Medulla oblongata (tissue), 1 donor: ENCODE measurements at regions not wholly inside any gene's neighbourhood (a gene's known extent, or its start where the extent isn't known, plus 50 kb on each side); places are given as distances from the start of the nearest gene placed in this dataset.

Source experiments
- DNase-seq: peaks from one replicate; pipeline ENCODE4 v3.0.0-alpha.2; 2015; ENCODE audit errors: extremely low spot score

GRCh38 chr7:32428546-32428945 lies 61.6 kb downstream of the LSM5 start:
- DNase-seq: no peak

GRCh38 chr7:32427769-32428291 lies 62.4 kb downstream of the LSM5 start:
- peak; percentile 51 for DNase-seq

- DNase-seq: no peak
Observed at GRCh38 chr7:32416846-32417245, 73.3 kb downstream of the LSM5 start.

GRCh38 chr7:32415936-32416335 lies 74.2 kb downstream of the LSM5 start:
- DNase-seq: no peak

GRCh38 chr7:32415519-32415918 lies 74.7 kb downstream of the LSM5 start:
- DNase-seq: no peak

- DNase-seq: no peak
Observed at GRCh38 chr7:32412471-32412870, 77.7 kb downstream of the LSM5 start.

GRCh38 chr7:32410545-32410944 lies 79.6 kb downstream of the LSM5 start:
- no peak for DNase-seq

- no peak for DNase-seq
Observed at GRCh38 chr7:32406386-32406785, 83.8 kb downstream of the LSM5 start.

GRCh38 chr7:32403463-32404229 lies 86.5 kb downstream of the LSM5 start:
- no peak for DNase-seq

GRCh38 chr7:32400676-32401075 lies 89.5 kb downstream of the LSM5 start:
- DNase-seq: no peak

GRCh38 chr7:32399311-32399710 lies 90.9 kb downstream of the LSM5 start:
- DNase-seq: no peak

GRCh38 chr7:32395168-32395567 lies 95.0 kb downstream of the LSM5 start:
- no peak for DNase-seq

GRCh38 chr7:32393861-32394260 lies 96.3 kb downstream of the LSM5 start:
- no peak for DNase-seq

GRCh38 chr7:32390210-32390609 lies 100.0 kb downstream of the LSM5 start:
- no peak for DNase-seq

GRCh38 chr7:32385316-32385956 lies 104.7 kb downstream of the LSM5 start:
- DNase-seq: no peak

- no peak for DNase-seq
Observed at GRCh38 chr7:32381024-32381601, 109.1 kb downstream of the LSM5 start.

GRCh38 chr7:32379510-32380112 lies 110.6 kb downstream of the LSM5 start:
- DNase-seq: no peak

GRCh38 chr7:32378988-32379387 lies 111.2 kb downstream of the LSM5 start:
- DNase-seq: no peak

GRCh38 chr7:32364581-32364980 lies 125.6 kb downstream of the LSM5 start:
- no peak for DNase-seq

GRCh38 chr7:32360127-32360526 lies 130.1 kb downstream of the LSM5 start:
- DNase-seq: no peak

GRCh38 chr7:32357535-32358277 lies 132.5 kb downstream of the LSM5 start:
- peak; percentile 16 for DNase-seq
